A204.1 (cell line): ENCODE measurements at regions not wholly inside any gene's neighbourhood (a gene's known extent, or its start where the extent isn't known, plus 50 kb on each side); places are given as distances from the start of the nearest gene placed in this dataset.
A peak's percentile ranks its signal among the peaks of the same experiment; 100 is the strongest.

Experiments
- FAIRE-seq: peaks from 2 replicates; lab custom pipeline; 2012; peaks lifted over from hg19 to GRCh38; lab: Jason Lieb, UNC

GRCh38 chr16:17802571-17802970 is 331.8 kb upstream of the XYLT1 start:
- FAIRE-seq = no peak

GRCh38 chr16:17801068-17801467 is 330.3 kb upstream of the XYLT1 start:
- FAIRE-seq = no peak

GRCh38 chr16:17798716-17799115 is 328.0 kb upstream of the XYLT1 start:
- no peak for FAIRE-seq

GRCh38 chr16:17793354-17793753 is 322.6 kb upstream of the XYLT1 start:
- FAIRE-seq = no peak

- no peak for FAIRE-seq
Observed at GRCh38 chr16:17784073-17784472, 313.3 kb upstream of the XYLT1 start.

GRCh38 chr16:17780181-17780580 is 309.4 kb upstream of the XYLT1 start:
- FAIRE-seq = no peak

- no peak for FAIRE-seq
Observed at GRCh38 chr16:17777408-17777863, 306.7 kb upstream of the XYLT1 start.

- no peak for FAIRE-seq
Observed at GRCh38 chr16:17776888-17777287, 306.1 kb upstream of the XYLT1 start.

GRCh38 chr16:17776465-17776864 is 305.7 kb upstream of the XYLT1 start:
- no peak for FAIRE-seq

GRCh38 chr16:17775061-17775460 is 304.3 kb upstream of the XYLT1 start:
- no peak for FAIRE-seq

GRCh38 chr16:17773698-17774101 is 302.9 kb upstream of the XYLT1 start:
- FAIRE-seq = no peak

- no peak for FAIRE-seq
Observed at GRCh38 chr16:17770104-17770503, 299.3 kb upstream of the XYLT1 start.

- no peak for FAIRE-seq
Observed at GRCh38 chr16:17769065-17769464, 298.3 kb upstream of the XYLT1 start.

- FAIRE-seq = no peak
Observed at GRCh38 chr16:17768257-17768656, 297.5 kb upstream of the XYLT1 start.

- no peak for FAIRE-seq
Observed at GRCh38 chr16:17766012-17766411, 295.3 kb upstream of the XYLT1 start.

GRCh38 chr16:17759451-17760390 is 289.0 kb upstream of the XYLT1 start:
- no peak for FAIRE-seq

GRCh38 chr16:17757808-17758207 is 287.0 kb upstream of the XYLT1 start:
- no peak for FAIRE-seq

- peak; percentile 57 for FAIRE-seq
Observed at GRCh38 chr16:17755158-17755557, 284.4 kb upstream of the XYLT1 start.

GRCh38 chr16:17753434-17753833 is 282.7 kb upstream of the XYLT1 start:
- no peak for FAIRE-seq

- FAIRE-seq = no peak
Observed at GRCh38 chr16:17749706-17750105, 278.9 kb upstream of the XYLT1 start.

- no peak for FAIRE-seq
Observed at GRCh38 chr16:17748044-17748719, 277.4 kb upstream of the XYLT1 start.

- no peak for FAIRE-seq
Observed at GRCh38 chr16:17747081-17747756, 276.5 kb upstream of the XYLT1 start.
